ENCODE measurements at regions not wholly inside any gene's neighbourhood (a gene's known extent, or its start where the extent isn't known, plus 50 kb on each side); places are given as distances from the start of the nearest gene placed in this dataset.
"Not testable (repeated sequence)": the region's sequence is repeated elsewhere in the genome, so short reads cannot be mapped to it uniquely, and the experiment has no call there.

- TF ChIP-seq POLR2AphosphoS5, POLR2A, CTCF, EP300 (IDR thresholded peaks at IDR 0.05): not testable (repeated sequence)
These were observed 105.3 kb downstream of the POTEM start for GRCh38 chr14:19072518-19072917.

Measured in sigmoid colon (tissue), 4 donors.